ENCODE measurements at regions not wholly inside any gene's neighbourhood (a gene's known extent, or its start where the extent isn't known, plus 50 kb on each side); places are given as distances from the start of the nearest gene placed in this dataset.

GRCh38 chr2:183592271-183592670 lies 468.0 kb downstream of the NUP35 start:
- no peak for TF ChIP-seq CTCF (IDR thresholded peaks at IDR 0.05; ENCODE audit: borderline replicate concordance, extremely low read depth, insufficient read depth)
- no peak for DNase-seq
- Histone ChIP-seq H3K27me3 (ENCODE audit: control insufficient read depth, insufficient read depth, low read length) (no peaks in the 10 kb centered on the region), H3K4me1 (ENCODE audit: control insufficient read depth in 2 of 3, insufficient read depth in 2 of 3, low read depth in 1 of 3, low read length in 3 of 3) (no peaks in the 10 kb centered on the region), H3K9me3 (ENCODE audit: control insufficient read depth in 2 of 3, insufficient read depth in 1 of 3, low read length in 3 of 3) (no peaks in the 10 kb centered on the region), H3K27ac (ENCODE audit: low read depth in 2 of 2, low read length in 2 of 2) (no peak overlapping the region), H3K9ac (ENCODE audit: low read length in 3 of 3) (no peak overlapping the region), H3K4me3 (ENCODE audit: low read length in 3 of 3) (no peak overlapping the region), H3K36me3 (ENCODE audit: control insufficient read depth in 2 of 3, insufficient read depth in 3 of 3, low read length in 3 of 3) (no peaks in the 10 kb centered on the region)
- no peak for FAIRE-seq
- intact Hi-C loops (cut with DNase I): no loop called here

- Histone ChIP-seq H3K27me3 (ENCODE audit: control insufficient read depth, insufficient read depth, low read length) (no peaks in the 10 kb centered on the region), H3K9ac (ENCODE audit: low read length in 3 of 3) (no peak overlapping the region), H3K4me3 (ENCODE audit: low read length in 3 of 3) (no peak overlapping the region), H3K27ac (ENCODE audit: low read depth in 2 of 2, low read length in 2 of 2) (no peak overlapping the region), H3K36me3 (ENCODE audit: control insufficient read depth in 2 of 3, insufficient read depth in 3 of 3, low read length in 3 of 3) (no peaks in the 10 kb centered on the region), H3K9me3 (ENCODE audit: control insufficient read depth in 2 of 3, insufficient read depth in 1 of 3, low read length in 3 of 3) (no peaks in the 10 kb centered on the region), H3K4me1 (ENCODE audit: control insufficient read depth in 2 of 3, insufficient read depth in 2 of 3, low read depth in 1 of 3, low read length in 3 of 3) (no peaks in the 10 kb centered on the region)
- no peak for FAIRE-seq
- intact Hi-C loops (cut with DNase I): no loop called here
- DNase-seq: no peak
- no peak for TF ChIP-seq CTCF (IDR thresholded peaks at IDR 0.05; ENCODE audit: borderline replicate concordance, extremely low read depth, insufficient read depth)
Measured at GRCh38 chr2:183594150-183594549, 469.9 kb downstream of the NUP35 start.

GRCh38 chr2:183597841-183598240 lies 473.6 kb downstream of the NUP35 start:
- Histone ChIP-seq H3K9ac (ENCODE audit: low read length in 3 of 3) (no peak overlapping the region), H3K9me3 (ENCODE audit: control insufficient read depth in 2 of 3, insufficient read depth in 1 of 3, low read length in 3 of 3) (no peaks in the 10 kb centered on the region), H3K27ac (ENCODE audit: low read depth in 2 of 2, low read length in 2 of 2) (no peak overlapping the region), H3K27me3 (ENCODE audit: control insufficient read depth, insufficient read depth, low read length) (no peaks in the 10 kb centered on the region), H3K36me3 (ENCODE audit: control insufficient read depth in 2 of 3, insufficient read depth in 3 of 3, low read length in 3 of 3) (no peaks in the 10 kb centered on the region), H3K4me1 (ENCODE audit: control insufficient read depth in 2 of 3, insufficient read depth in 2 of 3, low read depth in 1 of 3, low read length in 3 of 3) (no peaks in the 10 kb centered on the region), H3K4me3 (ENCODE audit: low read length in 3 of 3) (no peak overlapping the region)
- no peak for DNase-seq
- intact Hi-C loops (cut with DNase I): no loop called here
- FAIRE-seq: no peak
- TF ChIP-seq CTCF (IDR thresholded peaks at IDR 0.05; ENCODE audit: borderline replicate concordance, extremely low read depth, insufficient read depth): no peak

GRCh38 chr2:183604065-183604464 lies 479.8 kb downstream of the NUP35 start:
- Histone ChIP-seq H3K36me3 (ENCODE audit: control insufficient read depth in 2 of 3, insufficient read depth in 3 of 3, low read length in 3 of 3) (no peaks in the 10 kb centered on the region), H3K4me1 (ENCODE audit: control insufficient read depth in 2 of 3, insufficient read depth in 2 of 3, low read depth in 1 of 3, low read length in 3 of 3) (no peaks in the 10 kb centered on the region), H3K27me3 (ENCODE audit: control insufficient read depth, insufficient read depth, low read length) (no peaks in the 10 kb centered on the region), H3K4me3 (ENCODE audit: low read length in 3 of 3) (no peak overlapping the region), H3K27ac (ENCODE audit: low read depth in 2 of 2, low read length in 2 of 2) (no peak overlapping the region), H3K9me3 (ENCODE audit: control insufficient read depth in 2 of 3, insufficient read depth in 1 of 3, low read length in 3 of 3) (no peaks in the 10 kb centered on the region), H3K9ac (ENCODE audit: low read length in 3 of 3) (no peak overlapping the region)
- TF ChIP-seq CTCF (IDR thresholded peaks at IDR 0.05; ENCODE audit: borderline replicate concordance, extremely low read depth, insufficient read depth): no peak
- DNase-seq (no peak), FAIRE-seq (no peak)
- intact Hi-C loops (cut with DNase I): no loop called here
